BJ (cell line): ENCODE measurements at regions not wholly inside any gene's neighbourhood (a gene's known extent, or its start where the extent isn't known, plus 50 kb on each side); places are given as distances from the start of the nearest gene placed in this dataset.

ENCODE experiments used
- CTCF ChIA-PET: fragments of 350-600 bp; formaldehyde crosslinking; extraction: SDS; loops from one replicate; lab custom pipeline; 2021; ENCODE audit warnings: antibody characterized with exemption, inconsistent platforms; lab: Yijun Ruan, JAX
- POLR2A ChIA-PET: fragments of 300-600 bp; sonication (Branson Sonifier 250); formaldehyde crosslinking; extraction: SDS; loops from one replicate; lab custom pipeline; 2021; ENCODE audit warnings: antibody characterized with exemption; lab: Charles Lee
- DNase-seq: peaks from one replicate; pipeline ENCODE4 v3.0.0-alpha.2; 2011; ENCODE audit warnings: low read depth
- H3K27me3 ChIP-seq: 2 replicates; pipeline ENCODE4 v1.6.0; 2011; ENCODE audit warnings: low read length; ENCODE audit not compliant: control insufficient read depth, insufficient read depth
- H3K36me3 ChIP-seq: 2 replicates; pipeline ENCODE4 v1.5.1; 2011; ENCODE audit warnings: low read length; ENCODE audit not compliant: control insufficient read depth, insufficient read depth
- H3K4me3 ChIP-seq: 2 replicates; pipeline ENCODE4 v1.5.1; 2011; ENCODE audit warnings: low read depth, mild to moderate bottlenecking, control low read depth, low read length
- CTCF ChIP-seq: IDR thresholded peaks from 2 replicates; pipeline ENCODE4 v1.5.1; 2011; ENCODE audit warnings: low read depth, mild to moderate bottlenecking, control low read depth, inconsistent platforms, low read length, moderate library complexity; ENCODE audit not compliant: insufficient read depth

DNA sequence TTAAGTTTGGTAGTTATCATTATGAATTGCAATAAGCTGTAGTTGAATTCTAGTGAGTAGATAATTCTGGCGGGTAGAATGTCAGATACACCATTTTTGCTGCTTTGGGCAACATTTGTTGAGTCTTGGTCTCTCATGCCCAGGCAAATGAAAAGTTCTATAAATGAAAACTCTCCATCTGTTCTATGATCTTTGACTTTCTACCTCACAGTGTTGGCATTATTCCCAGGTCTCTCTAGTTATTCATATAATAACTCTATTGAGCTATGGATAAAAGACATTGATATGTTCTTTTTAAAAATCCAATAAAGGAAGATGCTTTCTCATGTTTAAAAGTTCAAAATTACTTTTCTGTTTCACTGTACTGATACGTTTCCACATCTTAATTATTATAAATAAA lies 415.3 kb upstream of the SEMA3D start:
- CTCF ChIA-PET: no interaction called here
- no peak for DNase-seq

GRCh38 chr7:85600395-85600794 lies 413.5 kb upstream of the SEMA3D start:
- CTCF ChIA-PET: no interaction called here

More for the DNA sequence above, 415.3 kb upstream of the SEMA3D start:
- no peaks in the 10 kb centered on the region for H3K36me3 ChIP-seq
- H3K4me3 ChIP-seq: no peak overlapping the region
- TF ChIP-seq CTCF: no peak
- no peaks in the 10 kb centered on the region for H3K27me3 ChIP-seq
- POLR2A ChIA-PET: no interaction called here

GRCh38 chr7:85596827-85597226 lies 410.0 kb upstream of the SEMA3D start:
- no peak for TF ChIP-seq CTCF
- CTCF ChIA-PET: interaction anchor here (1.4 kb wide), 1 partner anchor 33 kb away, joined by 4 read pairs; no protein-coding TSS in a partner anchor
- H3K27me3 ChIP-seq: no peaks in the 10 kb centered on the region
- POLR2A ChIA-PET: no interaction called here
- no peak for DNase-seq
- H3K4me3 ChIP-seq: no peak overlapping the region
- H3K36me3 ChIP-seq: no peaks in the 10 kb centered on the region

More at GRCh38 chr7:85600395-85600794, 413.5 kb upstream of the SEMA3D start:
- TF ChIP-seq CTCF: no peak
- Histone ChIP-seq H3K36me3 (no peaks in the 10 kb centered on the region), H3K4me3 (no peak overlapping the region), H3K27me3 (no peaks in the 10 kb centered on the region)
- POLR2A ChIA-PET: no interaction called here
- DNase-seq: no peak

GRCh38 chr7:85595750-85596178 lies 408.9 kb upstream of the SEMA3D start:
- ChIA-PET POLR2A (no interaction called here), CTCF (no interaction called here)
- peak; percentile 19 for DNase-seq
- TF ChIP-seq CTCF: no peak
- no peaks in the 10 kb centered on the region for H3K36me3 ChIP-seq
- H3K4me3 ChIP-seq: no peak overlapping the region
- H3K27me3 ChIP-seq: no peaks in the 10 kb centered on the region

DNA sequence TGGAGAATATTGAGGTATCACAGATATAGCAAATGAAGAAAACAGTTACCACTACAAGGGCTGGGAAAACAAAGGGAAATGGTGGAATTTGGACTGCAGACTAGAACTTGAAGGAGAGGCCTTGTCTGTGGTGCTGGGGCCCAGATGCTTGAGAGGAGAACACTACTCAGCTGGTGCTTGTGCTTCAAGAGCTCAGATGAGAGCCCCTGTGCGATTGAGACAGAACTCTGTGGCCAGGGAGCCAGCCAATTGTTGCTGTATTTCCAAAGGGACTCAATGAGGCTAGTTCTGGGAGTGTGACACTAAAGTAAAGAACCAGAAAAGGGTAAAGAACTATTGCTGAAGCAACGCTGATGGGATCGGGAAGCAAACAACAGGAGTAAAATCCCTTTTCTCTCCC lies 406.5 kb upstream of the SEMA3D start:
- ChIA-PET POLR2A (no interaction called here), CTCF (no interaction called here)

More for the DNA sequence above, 406.5 kb upstream of the SEMA3D start:
- TF ChIP-seq CTCF: no peak
- H3K4me3 ChIP-seq: no peak overlapping the region
- H3K27me3 ChIP-seq: no peaks in the 10 kb centered on the region
- no peaks in the 10 kb centered on the region for H3K36me3 ChIP-seq
- no peak for DNase-seq
